Panc1 (cell line): ENCODE measurements at regions not wholly inside any gene's neighbourhood (a gene's known extent, or its start where the extent isn't known, plus 50 kb on each side); places are given as distances from the start of the nearest gene placed in this dataset.

ENCODE experiments used
- ATAC-seq: fragments of 200-7000 bp; cut with Tn5 transposase; 2 replicates; pipeline ENCODE4 v1.9.1; 2020; ENCODE audit warnings: mild to moderate bottlenecking, moderate library complexity
- BruUV-seq: library from RNA; stranded (reverse); fragments of 400-500 nt; replicated peaks from 2 replicates; lab custom pipeline; 2021; lab: Mats Ljungman, UMichigan
- CTCF ChIA-PET: fragments of 300-600 bp; sonication (Branson Sonifier 250); formaldehyde crosslinking; loops from one replicate; lab custom pipeline; 2022; ENCODE audit warnings: antibody characterized with exemption; lab: Charles Lee
- POLR2A ChIA-PET: fragments of 300-600 bp; sonication (Branson Sonifier 250); formaldehyde crosslinking; loops from one replicate; lab custom pipeline; 2022; ENCODE audit warnings: antibody characterized with exemption; lab: Charles Lee
- DNase-seq: peaks from one replicate; pipeline ENCODE4 v3.0.0-alpha.2; 2010; ENCODE audit warnings: low read depth, low spot score
- H3K27ac ChIP-seq: 2 replicates; pipeline ENCODE4 v1.5.1; 2011; ENCODE audit warnings: mild to moderate bottlenecking, low read length, inconsistent platforms
- H3K27me3 ChIP-seq: fragments of 200-500 bp; sonication (Bioruptor generic); 2 replicates; pipeline ENCODE4 v1.6.0; 2014; ENCODE audit warnings: low read length, inconsistent platforms; ENCODE audit not compliant: control insufficient read depth, insufficient read depth
- H3K36me3 ChIP-seq: fragments of 200-500 bp; sonication (Bioruptor generic); 2 replicates; pipeline ENCODE4 v1.5.1; 2014; ENCODE audit warnings: inconsistent platforms, mild to moderate bottlenecking, low read length, moderate library complexity; ENCODE audit not compliant: control insufficient read depth, insufficient read depth
- H3K4me1 ChIP-seq: 2 replicates; pipeline ENCODE4 v1.5.1; 2011; ENCODE audit warnings: inconsistent platforms, mild to moderate bottlenecking, low read length, moderate library complexity; ENCODE audit not compliant: control insufficient read depth, insufficient read depth
- H3K4me3 ChIP-seq, 2 experiments: 2 replicates each; pipeline ENCODE4 v1.5.1; 2011 to 2012; ENCODE audit warnings: low read depth in 2 of 2, low read length in 2 of 2, mild to moderate bottlenecking in 2 of 2, inconsistent platforms in 1 of 2, moderate library complexity in 1 of 2
- H3K9me3 ChIP-seq: fragments of 200-500 bp; sonication (Bioruptor generic); 2 replicates; pipeline ENCODE4 v1.5.1; 2014; ENCODE audit warnings: low read depth, mild to moderate bottlenecking, inconsistent platforms, low read length, moderate library complexity; ENCODE audit not compliant: control insufficient read depth, insufficient read depth
- CTCF ChIP-seq: fragments of 450-650 bp; IDR thresholded peaks from 2 replicates; pipeline ENCODE4 v1.5.1; 2017; ENCODE audit warnings: mild to moderate bottlenecking
- POLR2AphosphoS5 ChIP-seq: IDR thresholded peaks from 2 replicates; pipeline ENCODE4 v1.6.1; 2012; ENCODE audit warnings: mild to moderate bottlenecking, low read depth, low read length, moderate library complexity
- REST ChIP-seq, 2 experiments: IDR thresholded peaks; 2 replicates each; pipeline ENCODE4 v1.6.1; 2011 to 2012; ENCODE audit warnings: low read depth in 2 of 2, control low read depth in 1 of 2, low read length in 1 of 2, mild to moderate bottlenecking in 1 of 2, moderate library complexity in 1 of 2; ENCODE audit not compliant: insufficient read depth in 1 of 2
- SIN3A ChIP-seq: IDR thresholded peaks from 2 replicates; pipeline ENCODE4 v1.6.1; 2012; ENCODE audit warnings: low read depth, mild to moderate bottlenecking, low read length, moderate library complexity, borderline replicate concordance; ENCODE audit not compliant: insufficient read depth
- TCF7L2 ChIP-seq: IDR thresholded peaks from 2 replicates; pipeline ENCODE4 v1.6.1; 2011; ENCODE audit warnings: mild to moderate bottlenecking, low read depth, low read length, inconsistent platforms
- in situ Hi-C: cut with HindIII; loops from 2 replicates; pipeline ENCODE4 v1.10.0; 2016; ENCODE audit warnings: low sequenced_read_pairs, low pct_unique_long_range_greater_than_20kb
- intact Hi-C: fragments of 100-400 bp; cut with micrococcal nuclease; formaldehyde crosslinking; loops from one replicate; pipeline ENCODE4 v1.10.0; 2022; ENCODE audit not compliant: unreplicated experiment

GRCh38 chr13:70789751-70790150 lies 681.5 kb upstream of the KLHL1 start:
- BruUV-seq, result no TSS peak
- H3K4me3 ChIP-seq, result no peak overlapping the region
- POLR2A ChIA-PET, result no interaction called here
- CTCF ChIA-PET, result no interaction called here
- H3K27me3 ChIP-seq, result no peaks in the 10 kb centered on the region
- H3K27ac ChIP-seq, result no peak overlapping the region
- DNase-seq (no peak), ATAC-seq (no peak)
- in situ Hi-C loops, result no loop called here
- no peaks in the 10 kb centered on the region for H3K4me1 ChIP-seq
- H3K36me3 ChIP-seq, result no peaks in the 10 kb centered on the region
- H3K9me3 ChIP-seq, result no peaks in the 10 kb centered on the region
- TF ChIP-seq CTCF (no peak), POLR2AphosphoS5 (no peak), SIN3A (no peak), TCF7L2 (no peak), REST (IDR thresholded peaks at IDR 0.05; ENCODE audit: insufficient read depth in 1 of 2, low read depth in 2 of 2, low read length in 1 of 2) (no peak)
- intact Hi-C loops, result no loop called here

GRCh38 chr13:70788074-70788473 lies 679.8 kb upstream of the KLHL1 start:
- no peak for DNase-seq
- in situ Hi-C loops, result no loop called here
- TF ChIP-seq POLR2AphosphoS5 (no peak), CTCF (no peak), TCF7L2 (no peak), SIN3A (no peak), REST (IDR thresholded peaks at IDR 0.05; ENCODE audit: insufficient read depth in 1 of 2, low read depth in 2 of 2, low read length in 1 of 2) (no peak)
- H3K4me1 ChIP-seq, result no peaks in the 10 kb centered on the region
- no peaks in the 10 kb centered on the region for H3K9me3 ChIP-seq
- H3K4me3 ChIP-seq, result no peak overlapping the region
- H3K36me3 ChIP-seq, result no peaks in the 10 kb centered on the region
- CTCF ChIA-PET, result no interaction called here
- no peaks in the 10 kb centered on the region for H3K27me3 ChIP-seq
- no TSS peak for BruUV-seq
- intact Hi-C loops, result no loop called here
- POLR2A ChIA-PET, result no interaction called here
- no peak for ATAC-seq
- no peak overlapping the region for H3K27ac ChIP-seq
